Effector memory CD4-positive, alpha-beta T cell (primary cell): ENCODE measurements at regions not wholly inside any gene's neighbourhood (a gene's known extent, or its start where the extent isn't known, plus 50 kb on each side); places are given as distances from the start of the nearest gene placed in this dataset.
"Not testable (repeated sequence)": the region's sequence is repeated elsewhere in the genome, so short reads cannot be mapped to it uniquely, and the experiment has no call there.

Experiments
- DNase-seq, 3 donors: peaks; one replicate each; pipeline ENCODE4 v3.0.0-alpha.2; 2020
- H3K27ac ChIP-seq: 2 replicates; pipeline ENCODE4 v1.7.0; 2013; ENCODE audit warnings: mild to moderate bottlenecking, low read length, moderate library complexity; ENCODE audit not compliant: insufficient read depth, poor library complexity, severe bottlenecking
- H3K27me3 ChIP-seq: replicated peaks from 2 replicates; pipeline ENCODE4 v1.7.0; 2013; ENCODE audit warnings: mild to moderate bottlenecking, low read length; ENCODE audit not compliant: insufficient read depth, control insufficient read depth, poor library complexity, severe bottlenecking
- H3K36me3 ChIP-seq: 2 replicates; pipeline ENCODE4 v1.7.0; 2013; ENCODE audit warnings: mild to moderate bottlenecking, low read length, moderate library complexity; ENCODE audit not compliant: control insufficient read depth, insufficient read depth
- H3K4me1 ChIP-seq: 2 replicates; pipeline ENCODE4 v1.7.0; 2013; ENCODE audit warnings: low read length, mild to moderate bottlenecking; ENCODE audit not compliant: control insufficient read depth, insufficient read depth, poor library complexity, severe bottlenecking
- H3K4me3 ChIP-seq: 2 replicates; pipeline ENCODE4 v1.7.0; 2013; ENCODE audit warnings: low read length, low read depth, mild to moderate bottlenecking; ENCODE audit not compliant: insufficient read depth, poor library complexity, severe bottlenecking
- H3K9me3 ChIP-seq: 2 replicates; pipeline ENCODE4 v1.7.0; 2013; ENCODE audit warnings: mild to moderate bottlenecking, low read length, moderate library complexity; ENCODE audit not compliant: control insufficient read depth

DNA sequence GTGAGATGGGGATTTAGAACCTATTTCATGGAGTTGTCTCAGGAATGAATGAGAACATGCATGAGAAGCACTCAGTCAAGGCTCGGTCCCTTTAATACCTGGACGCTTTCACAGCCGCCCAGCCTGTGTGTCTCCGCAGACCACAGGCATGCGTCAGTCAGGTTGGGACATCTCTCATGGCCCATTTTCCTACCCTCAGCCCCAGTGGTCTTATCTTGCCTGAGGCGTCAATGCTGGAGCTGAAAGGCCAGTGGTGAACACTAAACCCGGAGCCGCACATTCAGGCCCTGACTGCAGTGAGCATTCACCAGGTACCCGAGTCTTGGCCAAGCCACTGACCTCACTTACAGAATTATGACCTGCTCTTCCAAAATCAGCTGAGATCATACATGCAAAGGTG lies 263.2 kb upstream of the RAB4A start:
- H3K9me3 ChIP-seq: no peaks in the 10 kb centered on the region

DNA sequence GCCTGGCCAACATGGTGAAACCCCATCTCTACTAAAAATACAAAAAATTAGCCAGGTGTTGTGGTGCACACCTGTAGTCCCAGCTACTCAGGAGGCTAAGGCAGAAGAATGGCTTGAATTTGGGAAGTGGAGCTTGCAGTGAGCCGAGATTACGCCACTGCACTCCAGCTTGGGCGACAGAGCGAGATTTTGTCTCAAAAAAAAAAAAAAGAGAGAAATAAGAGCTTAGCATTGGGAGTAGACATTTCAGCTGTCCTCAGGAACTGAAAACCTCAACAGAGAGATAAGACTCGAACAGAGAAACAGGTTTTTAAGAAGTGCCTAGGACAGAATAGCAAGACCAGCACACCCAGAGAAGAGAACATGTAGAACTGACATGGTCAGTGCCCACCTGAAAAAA lies 262.6 kb upstream of the RAB4A start:
- H3K27me3 ChIP-seq, H3K27ac ChIP-seq, H3K36me3 ChIP-seq, H3K9me3 ChIP-seq, DNase-seq, H3K4me1 ChIP-seq, H3K4me3 ChIP-seq: not testable (repeated sequence)

More for the DNA sequence above, 263.2 kb upstream of the RAB4A start:
- no peak overlapping the region for H3K4me3 ChIP-seq
- H3K4me1 ChIP-seq: no peaks in the 10 kb centered on the region
- no peak for DNase-seq
- H3K27ac ChIP-seq: no peak overlapping the region
- H3K27me3 ChIP-seq: no peaks in the 10 kb centered on the region
- H3K36me3 ChIP-seq: no peaks in the 10 kb centered on the region

DNA sequence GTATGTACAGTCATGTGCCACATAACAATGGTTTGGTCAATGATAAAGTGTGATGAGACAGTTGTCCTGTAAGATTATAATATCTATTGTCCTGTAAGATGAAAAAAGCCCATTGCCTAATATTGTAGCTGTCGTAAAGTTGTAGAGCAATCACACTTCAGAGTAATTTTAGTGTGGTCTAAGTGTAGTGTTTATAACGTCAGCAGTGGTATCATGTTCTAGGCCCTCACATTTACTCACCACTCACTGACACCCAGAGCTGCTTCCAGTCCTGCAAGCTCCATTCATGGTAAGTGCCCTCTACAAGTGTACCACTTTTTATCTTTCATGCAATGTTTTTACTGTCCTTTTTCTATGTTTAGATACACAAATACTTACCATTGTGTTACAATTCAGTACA lies 259.9 kb upstream of the RAB4A start:
- Histone ChIP-seq H3K27ac (no peak overlapping the region), H3K4me3 (no peak overlapping the region), H3K27me3 (no peaks in the 10 kb centered on the region), H3K36me3 (no peaks in the 10 kb centered on the region), H3K4me1 (no peaks in the 10 kb centered on the region), H3K9me3 (no peaks in the 10 kb centered on the region)
- no peak for DNase-seq

- Histone ChIP-seq H3K9me3 (no peaks in the 10 kb centered on the region), H3K27ac (no peak overlapping the region), H3K27me3 (no peaks in the 10 kb centered on the region), H3K4me1 (no peaks in the 10 kb centered on the region), H3K4me3 (no peak overlapping the region), H3K36me3 (no peaks in the 10 kb centered on the region)
- no peak for DNase-seq
Measured at GRCh38 chr1:229012823-229013222, 258.1 kb upstream of the RAB4A start.

DNA sequence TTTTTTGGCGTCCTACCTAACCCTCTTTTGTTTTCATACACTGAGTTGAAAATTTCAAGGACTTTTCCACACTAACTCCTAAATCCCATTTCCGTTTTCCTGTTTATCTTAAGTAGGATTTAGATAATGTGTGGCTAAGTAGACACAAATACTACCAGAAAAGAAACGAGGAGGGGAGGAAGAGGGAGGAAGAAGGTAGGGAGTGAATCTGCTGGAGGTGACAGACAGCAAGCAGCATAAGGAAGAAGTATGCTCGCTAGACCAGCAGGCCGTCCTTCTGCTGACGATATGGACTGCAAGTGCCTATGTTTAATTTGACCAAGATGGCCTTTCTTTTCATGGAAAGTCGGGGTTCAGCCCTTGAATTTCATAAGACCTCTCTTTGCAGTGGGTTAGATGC lies 256.9 kb upstream of the RAB4A start:
- no peak overlapping the region for H3K4me3 ChIP-seq
- no peak for DNase-seq
- H3K27me3 ChIP-seq: no peaks in the 10 kb centered on the region
- H3K9me3 ChIP-seq: no peaks in the 10 kb centered on the region
- no peak overlapping the region for H3K27ac ChIP-seq
- H3K4me1 ChIP-seq: no peaks in the 10 kb centered on the region
- H3K36me3 ChIP-seq: no peaks in the 10 kb centered on the region

- Histone ChIP-seq H3K27ac (no peak overlapping the region), H3K27me3 (no peaks in the 10 kb centered on the region), H3K4me1 (no peaks in the 10 kb centered on the region), H3K36me3 (no peaks in the 10 kb centered on the region), H3K4me3 (no peak overlapping the region), H3K9me3 (no peaks in the 10 kb centered on the region)
- DNase-seq: no peak
Measured at GRCh38 chr1:229015806-229016205, 255.1 kb upstream of the RAB4A start.

- H3K27ac ChIP-seq: no peak overlapping the region
- no peaks in the 10 kb centered on the region for H3K9me3 ChIP-seq
- no peaks in the 10 kb centered on the region for H3K36me3 ChIP-seq
- no peaks in the 10 kb centered on the region for H3K4me1 ChIP-seq
- no peak overlapping the region for H3K4me3 ChIP-seq
- DNase-seq: no peak
- H3K27me3 ChIP-seq: no peaks in the 10 kb centered on the region
Measured at GRCh38 chr1:229017091-229017490, 253.8 kb upstream of the RAB4A start.

DNA sequence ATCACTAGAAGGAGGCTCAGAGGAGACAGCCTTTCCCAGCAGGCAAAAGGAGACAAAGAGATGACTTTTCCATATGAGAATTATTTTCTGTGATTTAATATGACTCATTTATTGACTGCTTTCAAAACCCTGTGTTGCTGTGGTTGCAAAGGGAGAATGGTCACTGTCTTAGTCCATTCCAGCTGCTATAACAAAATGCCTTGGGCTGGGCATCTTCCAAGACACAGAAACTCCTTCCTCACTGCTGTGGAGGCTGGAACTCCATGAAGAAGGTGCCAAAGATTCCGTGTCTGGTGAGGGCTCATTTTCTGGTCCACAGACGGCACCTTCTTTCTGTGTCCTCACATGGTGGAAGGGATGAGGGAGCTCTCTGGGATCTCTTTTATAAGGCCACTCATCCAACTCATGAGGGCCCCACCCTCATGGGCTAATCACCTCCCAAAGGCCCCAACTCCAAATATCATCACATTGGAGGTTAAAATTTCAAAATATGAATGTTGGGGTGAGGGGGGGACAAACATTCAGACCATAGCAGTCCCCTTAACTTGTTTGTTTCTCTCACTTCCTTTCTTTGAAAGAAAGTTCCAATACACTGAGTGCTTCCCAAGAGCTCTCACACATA lies 252.1 kb upstream of the RAB4A start:
- no peak overlapping the region for H3K27ac ChIP-seq
- H3K4me3 ChIP-seq: no peak overlapping the region
- no peaks in the 10 kb centered on the region for H3K36me3 ChIP-seq
- H3K9me3 ChIP-seq: no peaks in the 10 kb centered on the region
- H3K4me1 ChIP-seq: no peaks in the 10 kb centered on the region
- DNase-seq: no peak
- H3K27me3 ChIP-seq: no peaks in the 10 kb centered on the region

GRCh38 chr1:229019663-229020271 lies 251.1 kb upstream of the RAB4A start:
- H3K27ac ChIP-seq: no peak overlapping the region
- no peak overlapping the region for H3K4me3 ChIP-seq
- DNase-seq: no peak
- no peaks in the 10 kb centered on the region for H3K27me3 ChIP-seq
- no peaks in the 10 kb centered on the region for H3K9me3 ChIP-seq
- H3K4me1 ChIP-seq: no peaks in the 10 kb centered on the region
- H3K36me3 ChIP-seq: no peaks in the 10 kb centered on the region

DNA sequence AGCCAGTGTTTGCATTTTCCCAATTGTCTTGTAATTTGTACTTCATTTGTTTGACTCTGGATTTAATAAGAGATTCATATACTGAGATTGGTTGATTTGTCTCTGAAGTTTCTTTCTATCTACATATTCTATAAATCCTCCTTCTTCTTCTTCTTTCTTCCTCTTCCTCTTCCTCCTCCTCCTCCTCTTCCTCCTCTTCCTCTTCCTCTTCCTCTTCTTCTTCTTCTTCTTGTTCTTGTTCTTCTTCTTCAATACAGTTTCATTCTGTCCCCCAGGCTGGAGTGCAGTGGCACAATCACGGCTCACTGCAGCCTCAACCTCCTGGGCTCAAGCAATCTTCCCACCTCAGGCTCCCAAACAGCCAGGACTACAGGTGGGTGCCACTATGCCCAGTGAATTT lies 249.9 kb upstream of the RAB4A start:
- not testable (repeated sequence) for H3K27ac ChIP-seq, H3K4me3 ChIP-seq, H3K9me3 ChIP-seq, H3K36me3 ChIP-seq, H3K27me3 ChIP-seq, DNase-seq, H3K4me1 ChIP-seq
